Glomerular visceral epithelial cell (primary cell): ENCODE measurements at regions not wholly inside any gene's neighbourhood (a gene's known extent, or its start where the extent isn't known, plus 50 kb on each side); places are given as distances from the start of the nearest gene placed in this dataset.
A peak's percentile ranks its signal among the peaks of the same experiment; 100 is the strongest.

Experiments
- DNase-seq: peaks from one replicate; pipeline ENCODE4 v3.0.0-alpha.2; 2016; ENCODE audit errors: extremely low spot score

DNA sequence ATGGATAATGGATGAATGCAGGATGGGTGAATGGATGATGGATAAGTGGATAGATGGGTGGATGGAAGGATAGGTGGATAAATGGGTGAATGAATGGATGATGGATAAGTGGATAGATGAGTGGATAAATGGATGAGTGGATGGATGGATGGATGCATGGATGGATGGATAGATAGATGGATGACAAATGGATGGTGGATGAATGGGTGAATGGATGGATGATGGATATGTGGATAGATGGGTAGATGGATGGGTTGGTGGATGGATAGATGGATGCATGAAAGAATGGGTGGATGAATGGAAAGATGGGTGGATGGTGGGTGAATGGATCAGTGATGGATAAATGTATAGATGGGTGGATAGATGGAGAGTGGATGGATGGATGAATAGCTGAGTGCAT lies 564.8 kb downstream of the MIAT start:
- DNase-seq = no peak

DNA sequence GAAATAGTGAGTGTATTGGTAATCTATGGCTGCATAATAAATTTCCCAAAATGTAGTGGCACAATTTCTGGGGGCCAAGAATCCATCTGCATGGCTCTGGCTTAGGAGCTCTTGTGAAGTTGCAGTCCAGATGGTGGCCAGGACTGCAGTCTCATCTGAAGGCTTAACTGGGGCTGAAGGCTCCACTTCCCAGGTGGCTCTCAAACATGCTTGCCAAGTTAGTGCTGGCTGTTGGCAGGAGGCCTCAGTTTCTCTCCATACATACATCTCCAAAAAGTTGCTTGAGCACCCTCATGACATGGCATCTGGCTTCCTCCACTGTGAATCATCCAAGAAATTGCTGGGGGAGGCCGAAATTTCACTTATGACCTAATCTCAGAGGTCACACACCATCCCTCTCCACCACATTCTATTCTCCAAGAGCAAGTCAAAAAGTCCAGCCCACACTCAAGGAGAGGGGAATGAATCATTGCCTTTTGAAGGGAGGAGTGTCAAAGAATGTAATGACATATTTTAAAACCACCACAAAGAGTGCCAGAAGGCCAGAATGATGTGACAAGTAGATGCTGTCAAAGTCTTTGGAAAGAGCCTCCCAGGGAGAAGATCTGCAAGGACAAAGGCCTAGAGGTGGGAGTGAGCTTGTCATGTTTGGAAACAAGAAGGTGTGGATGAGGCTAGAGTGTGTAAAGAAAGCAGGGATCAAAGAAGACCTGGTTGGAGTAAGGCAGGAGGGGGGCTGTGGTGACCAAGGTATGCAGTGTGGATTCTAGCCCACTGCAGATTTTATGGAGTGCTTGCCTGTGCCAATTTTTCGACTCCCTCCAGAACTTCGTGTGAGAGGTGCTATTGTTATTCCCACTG lies 566.2 kb downstream of the MIAT start:
- peak; percentile 94 for DNase-seq

DNA sequence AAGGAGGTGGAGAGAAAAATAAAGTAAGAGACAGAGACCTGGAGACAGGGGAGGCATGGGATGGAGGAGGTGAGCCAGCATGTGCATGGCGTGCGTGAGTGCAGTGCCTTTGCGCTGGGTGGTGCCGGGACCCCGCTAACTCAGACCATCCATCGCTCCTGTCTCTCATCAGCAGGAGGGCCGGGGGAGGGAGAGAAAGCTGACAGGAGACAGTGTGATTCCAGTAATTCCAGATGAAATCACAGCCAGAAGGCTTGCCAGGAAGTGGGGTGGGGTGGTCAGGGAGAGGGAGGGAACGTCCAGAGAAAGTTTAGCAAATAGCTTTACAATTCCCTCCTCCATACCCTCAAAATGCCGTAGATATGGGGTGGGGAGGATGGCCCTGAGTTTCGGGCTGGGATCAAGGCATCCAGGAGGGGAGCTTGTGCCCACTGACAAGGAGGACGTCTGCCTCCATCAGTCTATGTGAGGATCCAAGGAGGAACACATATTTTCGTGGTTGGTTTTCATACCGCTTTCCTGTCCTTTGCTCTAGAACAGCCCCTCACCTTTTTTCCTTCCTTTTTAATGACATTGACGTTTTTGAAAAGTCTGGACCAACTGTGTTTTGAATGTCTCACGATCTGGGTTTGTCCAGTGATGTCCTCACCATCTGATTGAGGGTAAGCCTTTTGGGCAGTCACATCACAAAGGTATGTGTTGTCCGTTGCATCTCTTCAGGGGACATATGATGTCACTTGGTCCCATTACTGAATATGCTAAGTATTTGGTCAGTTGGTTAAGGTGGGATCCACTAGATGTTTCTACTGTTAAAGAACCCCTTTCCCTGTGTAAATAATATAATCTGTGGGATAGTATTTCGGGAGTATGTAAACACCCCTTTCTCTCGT lies 567.3 kb downstream of the MIAT start:
- DNase-seq = peak; percentile 83

DNA sequence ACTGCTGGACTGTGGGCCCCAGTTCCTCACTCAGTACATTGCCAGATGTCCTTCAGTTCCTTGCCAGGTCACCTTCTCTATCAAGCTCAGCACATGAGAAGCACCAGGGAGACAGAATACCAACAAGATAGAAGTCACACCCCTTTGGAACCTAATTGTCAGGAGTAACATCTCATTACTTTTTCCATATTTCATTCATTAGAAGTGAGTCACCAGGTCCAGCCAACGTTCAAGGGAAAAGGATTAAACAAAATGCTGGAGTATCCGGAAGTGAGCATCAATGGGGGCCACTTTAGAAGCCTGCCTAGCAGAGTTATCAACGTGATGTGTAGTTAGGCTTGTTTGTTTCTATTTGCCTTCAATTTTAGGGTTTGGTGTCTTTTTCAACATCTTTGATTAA lies 569.3 kb downstream of the MIAT start:
- DNase-seq = no peak

DNA sequence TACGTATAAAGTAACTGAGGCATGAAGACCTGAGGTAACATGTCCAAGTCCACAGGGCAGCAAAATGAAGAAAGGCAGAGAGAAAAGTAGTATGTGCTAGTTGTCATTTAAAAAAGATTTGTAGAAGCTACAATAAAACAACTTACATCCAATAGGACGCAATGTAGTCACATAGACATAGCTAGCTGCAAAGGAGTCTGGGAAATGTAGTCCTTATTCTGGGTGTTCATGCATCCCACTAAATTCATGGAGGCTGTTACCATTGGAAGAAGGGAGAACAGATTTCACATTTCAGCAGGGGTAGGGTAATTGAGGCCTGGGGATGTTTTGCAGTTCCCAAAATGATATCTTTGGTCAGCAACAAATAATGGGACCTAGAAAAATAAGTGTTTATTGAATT lies 571.4 kb downstream of the MIAT start:
- no peak for DNase-seq

DNA sequence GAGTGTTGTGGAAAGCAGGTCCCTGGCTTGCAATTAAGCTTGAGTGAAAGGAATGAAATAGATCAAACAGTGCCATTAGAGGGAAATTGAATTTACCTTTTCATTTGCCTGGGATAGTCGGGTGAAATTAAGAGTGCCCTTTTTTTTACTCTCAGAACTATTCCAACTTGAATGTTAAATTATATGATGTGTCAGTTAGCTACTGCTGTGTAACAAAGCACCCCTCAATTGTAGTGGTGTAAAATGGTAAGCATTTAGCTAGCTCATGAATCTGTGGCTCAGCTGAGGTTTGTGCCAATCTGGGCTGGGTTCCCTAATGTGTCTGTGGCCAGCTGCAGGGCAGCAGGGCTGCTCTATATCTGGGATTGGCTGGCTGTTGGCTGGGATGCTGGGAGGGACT lies 571.4 kb downstream of the MN1 start:
- no peak for DNase-seq

DNA sequence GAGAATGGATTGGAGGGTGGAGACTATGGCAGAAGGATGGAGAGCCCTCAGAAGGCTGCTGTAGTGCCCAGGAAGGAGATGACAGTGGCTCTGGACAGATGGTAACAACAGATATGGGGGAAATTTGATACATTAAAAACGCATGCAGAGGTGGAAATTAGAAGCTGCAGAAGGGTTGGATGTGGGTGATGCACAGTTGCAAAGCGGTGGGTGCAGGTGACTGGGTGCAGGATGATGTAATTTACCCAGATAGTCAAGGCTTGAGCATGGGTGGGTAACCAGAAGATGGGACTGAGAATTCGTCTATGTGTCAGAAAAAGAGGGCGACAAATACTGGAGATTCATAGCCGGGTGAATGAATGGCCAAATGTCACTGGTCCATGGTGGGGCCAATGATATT lies 570.3 kb downstream of the MN1 start:
- no peak for DNase-seq

DNA sequence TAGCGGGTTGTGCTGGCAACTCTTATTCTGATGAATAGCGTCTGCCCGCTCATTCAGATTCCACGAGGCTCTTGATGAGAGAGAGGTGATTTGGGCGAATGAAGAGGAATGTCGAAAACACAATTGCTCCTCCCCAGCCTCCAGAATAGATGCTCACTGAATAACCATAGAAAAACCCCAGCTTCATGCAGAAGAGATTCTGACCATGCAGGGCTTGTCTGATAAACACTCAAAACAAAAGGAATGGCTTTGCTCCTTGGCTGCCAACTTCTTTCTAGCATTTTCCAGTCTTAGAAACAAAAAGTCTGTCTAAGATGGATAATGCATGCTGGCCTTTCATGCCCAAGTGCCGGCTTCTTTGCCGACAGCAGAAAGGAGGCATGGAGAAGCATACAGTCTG lies 569.5 kb downstream of the MN1 start:
- no peak for DNase-seq

DNA sequence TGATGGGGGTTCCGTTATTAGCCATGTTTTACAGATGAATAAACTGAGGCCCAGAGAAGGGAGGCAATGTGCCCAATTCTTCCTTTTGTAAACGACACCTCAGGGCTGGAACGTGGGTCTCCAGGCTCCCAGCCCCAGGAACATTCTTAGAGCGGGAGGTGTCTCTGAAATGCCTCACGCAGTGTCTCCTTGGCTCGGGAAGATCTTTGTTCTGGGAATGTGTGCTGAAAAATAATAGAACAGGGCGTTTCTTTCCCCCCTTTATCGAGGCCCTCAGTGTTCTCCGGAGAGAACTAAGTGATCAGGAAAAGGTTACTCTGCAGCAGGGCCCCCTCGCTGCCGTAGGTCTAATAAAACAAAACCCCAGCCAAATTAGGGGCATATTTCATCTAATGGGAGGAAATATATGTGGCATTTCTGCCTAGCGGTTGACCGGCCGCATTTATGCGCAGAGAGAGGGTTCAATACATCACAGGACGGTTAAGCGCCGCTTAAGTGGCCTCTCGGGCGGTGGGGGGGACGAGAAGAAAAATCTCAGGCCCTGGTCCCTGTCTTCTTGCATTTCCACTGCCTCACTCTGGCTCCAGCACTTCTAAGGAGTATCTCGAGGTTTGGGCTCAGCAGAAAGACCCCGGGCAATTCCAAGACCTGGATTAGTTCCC lies 564.3 kb downstream of the MN1 start:
- no peak for DNase-seq

DNA sequence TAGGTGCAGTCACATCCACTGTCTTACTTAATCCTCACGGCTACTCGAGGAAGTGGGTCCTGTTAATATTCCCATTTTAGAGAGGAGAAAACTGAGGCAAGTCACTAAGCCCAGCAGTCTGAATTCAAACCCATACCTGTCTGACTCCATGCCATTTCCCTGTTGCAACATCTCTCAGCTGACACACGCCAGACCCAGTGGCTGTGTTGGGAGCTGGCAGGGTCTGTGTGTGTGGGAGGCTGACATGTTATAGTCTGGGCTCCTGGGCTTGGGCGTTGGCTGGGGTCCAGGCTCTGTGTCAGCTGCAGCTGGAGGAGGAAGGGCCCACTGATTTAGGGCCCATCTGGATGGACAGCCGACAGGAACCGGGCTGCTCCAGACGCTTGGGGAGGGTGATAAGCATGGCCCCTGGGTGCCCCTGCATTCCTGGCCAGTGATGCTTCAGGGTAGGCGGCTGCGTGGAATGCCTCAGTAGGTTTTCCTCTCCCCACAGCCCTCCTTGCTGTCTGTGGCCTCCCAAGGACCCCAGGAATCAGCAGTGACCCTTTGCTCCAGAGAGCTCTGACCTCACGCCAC lies 562.5 kb downstream of the MN1 start:
- DNase-seq = peak; percentile 100

DNA sequence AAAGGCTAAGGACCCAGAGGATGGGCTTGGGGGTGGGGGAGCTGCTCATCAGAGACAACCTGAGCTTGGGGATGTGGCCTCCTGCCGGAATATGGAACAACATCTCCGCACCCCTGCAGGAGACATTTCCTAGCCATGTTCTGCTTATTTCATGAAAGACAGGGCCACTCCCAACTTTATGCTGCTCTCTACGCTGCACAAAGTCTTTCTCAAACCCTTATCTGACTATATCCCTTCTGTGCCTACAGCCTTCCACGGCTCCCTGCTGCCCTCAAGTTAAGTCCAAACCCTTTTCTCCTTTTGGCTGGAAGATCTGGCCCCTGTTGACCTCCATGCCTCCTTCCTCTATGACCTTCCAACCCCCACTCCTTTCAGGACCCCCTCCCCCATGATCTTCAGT lies 562.0 kb downstream of the MN1 start:
- DNase-seq = no peak

DNA sequence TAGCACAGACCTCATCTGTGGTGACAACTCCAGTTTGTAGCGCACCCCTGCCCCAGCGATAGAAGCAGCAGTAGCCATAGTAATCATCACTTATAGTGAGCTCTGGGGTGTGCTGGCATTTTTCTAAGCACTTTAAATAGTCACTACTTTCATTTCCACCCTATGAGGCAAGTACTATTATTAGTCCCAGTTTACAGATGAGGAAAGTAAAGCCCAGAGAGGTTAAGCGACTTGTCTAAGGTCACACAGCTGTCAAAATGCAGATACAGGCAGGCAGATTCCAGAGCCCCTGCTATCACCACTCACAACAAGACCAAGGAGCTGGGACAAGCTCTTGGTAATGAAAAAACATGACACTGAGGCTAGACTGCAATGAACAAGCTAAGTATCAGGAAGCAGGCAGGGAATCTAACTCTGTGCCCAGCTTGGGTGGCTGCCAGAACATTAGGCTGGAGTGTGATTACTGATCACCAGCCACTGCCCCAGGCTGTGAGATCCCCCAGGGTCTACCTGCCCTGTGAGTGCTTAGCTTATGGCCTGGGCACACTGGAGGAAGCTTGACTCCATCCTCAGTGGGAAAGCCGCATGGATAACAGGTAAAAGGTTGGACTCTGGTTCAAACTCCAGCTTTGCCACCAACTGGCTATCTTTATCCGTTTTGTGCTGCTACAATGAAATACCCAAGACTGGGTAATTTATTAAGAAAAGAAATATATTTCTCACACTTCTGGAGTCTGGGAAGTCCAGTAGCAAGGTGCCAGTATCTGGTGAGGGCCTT lies 561.1 kb downstream of the MN1 start:
- peak; percentile 38 for DNase-seq

DNA sequence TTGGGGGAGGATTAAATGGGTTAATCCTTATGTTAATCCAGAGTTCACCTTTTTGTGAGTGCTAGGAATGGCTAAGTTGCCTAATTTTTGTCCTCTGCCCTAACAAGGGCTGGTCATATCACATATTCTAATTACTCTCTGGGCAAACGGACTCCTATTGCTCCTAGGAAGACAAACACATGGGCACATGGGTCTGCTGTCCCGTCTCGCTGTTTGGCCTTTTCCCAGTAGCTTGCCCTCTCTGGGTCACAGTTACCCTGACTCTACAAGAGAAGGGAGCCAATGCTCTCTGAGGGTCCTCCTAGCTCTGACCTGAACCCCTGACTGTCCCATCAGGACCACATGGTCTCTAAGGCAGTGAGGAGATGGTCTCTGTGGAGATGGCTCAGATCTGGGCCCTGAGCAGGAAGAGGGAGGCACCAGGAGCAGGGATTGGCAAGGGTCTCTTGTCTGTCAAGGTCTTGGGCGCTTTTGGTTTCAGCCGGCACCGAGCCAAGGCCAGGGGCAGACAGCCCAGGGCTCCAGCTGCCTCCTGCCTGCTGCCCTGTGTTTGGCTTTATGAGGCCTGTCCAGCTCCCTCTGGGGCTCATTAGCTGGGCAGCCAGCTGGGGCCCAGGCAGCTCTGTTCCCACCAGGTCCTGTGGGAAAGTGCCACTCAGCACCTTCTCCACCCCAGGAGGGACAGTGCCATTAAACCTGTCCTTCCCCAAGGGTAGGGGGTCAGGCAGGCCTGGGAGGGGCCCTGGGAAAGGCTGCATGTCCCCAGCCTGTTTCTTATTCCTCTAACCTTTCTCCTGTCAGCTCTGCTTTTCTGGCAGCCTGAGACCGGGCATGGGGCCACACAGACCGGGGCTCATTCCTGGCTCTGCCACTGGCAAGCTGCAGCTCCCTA lies 559.9 kb downstream of the MN1 start:
- peak; percentile 61 for DNase-seq

DNA sequence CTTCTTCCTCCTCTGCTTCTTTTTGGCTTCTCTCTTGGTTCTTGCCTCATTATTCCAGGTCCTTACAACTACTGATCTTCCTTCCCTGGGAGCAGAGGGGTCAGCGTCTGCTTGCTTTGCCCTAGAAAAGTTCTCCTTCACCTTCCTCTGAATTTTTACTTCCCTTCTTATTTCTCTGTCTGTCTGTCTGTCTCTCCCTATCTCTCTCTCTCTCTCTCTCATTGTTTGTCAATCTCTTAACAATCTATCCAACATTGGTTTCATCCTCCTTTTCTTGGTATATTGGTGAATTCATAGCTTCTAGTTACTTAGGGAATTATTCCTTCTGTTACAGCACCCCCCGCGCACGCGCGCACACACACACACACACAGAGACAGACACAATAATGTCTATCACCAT lies 559.1 kb downstream of the MN1 start:
- no peak for DNase-seq

DNA sequence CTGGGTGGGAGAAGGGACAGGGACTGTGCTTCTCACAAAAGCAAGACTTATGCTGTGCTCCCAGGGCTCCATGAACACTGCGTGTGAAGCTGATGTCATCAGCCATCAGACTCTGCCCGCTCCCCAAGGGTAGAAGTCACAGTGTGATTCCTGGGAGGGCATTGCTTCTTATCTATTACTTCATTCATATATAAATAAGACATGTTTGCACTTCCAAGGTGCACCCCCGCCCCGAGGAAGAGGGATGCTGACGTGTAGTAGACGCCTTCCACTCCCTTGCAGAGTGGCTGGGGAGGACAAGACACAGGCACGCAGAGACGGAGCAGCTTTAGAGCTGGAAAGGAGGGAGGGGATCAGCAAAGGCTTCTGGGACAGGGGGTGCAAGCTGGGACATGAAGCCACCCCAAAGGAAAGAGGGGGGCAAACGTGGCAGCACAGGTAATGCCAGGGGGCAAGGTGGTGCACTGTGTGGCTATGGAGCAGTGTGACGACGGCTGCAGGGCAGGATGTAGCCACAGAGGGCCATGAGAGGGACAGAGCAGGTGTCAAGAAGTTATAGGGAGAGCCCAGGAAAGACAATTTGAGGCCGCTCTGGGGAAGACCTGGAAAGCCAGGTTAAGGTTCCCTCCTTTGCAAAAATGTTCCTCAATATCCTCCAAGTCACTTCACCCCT lies 558.5 kb downstream of the MN1 start:
- no peak for DNase-seq

DNA sequence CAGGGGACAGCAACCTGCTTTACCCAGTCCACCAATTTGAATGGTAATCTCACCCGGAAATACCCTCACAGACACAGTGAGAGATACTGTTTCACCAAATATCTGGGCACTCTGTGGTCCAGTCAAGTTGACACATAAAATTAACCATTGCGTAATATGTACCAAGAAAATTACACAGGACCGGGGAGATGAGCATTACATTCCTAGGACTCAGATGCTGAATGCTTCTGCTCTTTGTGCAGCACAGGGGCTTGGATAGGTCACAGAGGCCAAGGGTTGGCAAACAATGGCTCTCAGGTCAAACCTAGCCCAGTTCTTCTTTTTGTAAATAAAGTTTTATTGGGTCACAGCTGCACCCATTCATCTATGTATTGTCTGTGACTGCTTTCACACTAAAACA lies 557.2 kb downstream of the MN1 start:
- DNase-seq = no peak

DNA sequence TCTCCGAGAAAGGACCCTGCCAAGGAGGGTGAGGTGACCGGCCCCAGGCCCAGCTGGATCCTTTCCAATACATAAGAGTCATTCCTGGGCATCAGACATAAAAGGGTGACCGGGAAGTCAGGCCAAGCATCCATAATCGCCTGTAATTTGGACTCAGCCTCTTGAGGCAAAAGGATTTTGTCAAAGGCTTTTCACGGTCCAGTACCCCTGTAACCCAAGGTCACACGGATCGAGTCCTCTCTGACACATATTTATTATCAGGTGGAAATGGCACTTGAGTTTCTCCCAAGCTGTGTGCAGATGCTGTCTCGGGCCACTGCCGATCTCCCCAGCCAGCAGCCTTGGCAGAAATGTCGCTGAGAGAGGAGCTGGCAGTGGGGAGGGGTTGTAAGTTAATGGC lies 556.5 kb downstream of the MN1 start:
- DNase-seq = peak; percentile 30

DNA sequence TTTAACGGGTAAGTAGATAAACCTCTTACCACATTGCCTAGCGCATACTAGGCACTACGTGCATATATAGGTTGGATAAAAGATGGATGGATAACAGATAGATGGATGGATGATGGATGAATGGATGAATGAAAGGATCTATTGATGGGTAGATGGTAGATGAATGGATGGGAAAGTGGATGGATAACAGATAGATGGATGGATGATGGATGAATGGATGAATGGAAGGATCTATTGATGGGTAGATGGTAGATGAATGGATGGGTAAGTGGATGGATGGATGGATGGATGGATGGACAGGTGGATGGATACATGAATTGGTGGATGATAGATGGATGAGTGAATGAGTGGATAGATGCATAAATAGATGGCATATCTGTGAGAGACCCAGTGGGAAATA lies 555.0 kb downstream of the MN1 start:
- no peak for DNase-seq

DNA sequence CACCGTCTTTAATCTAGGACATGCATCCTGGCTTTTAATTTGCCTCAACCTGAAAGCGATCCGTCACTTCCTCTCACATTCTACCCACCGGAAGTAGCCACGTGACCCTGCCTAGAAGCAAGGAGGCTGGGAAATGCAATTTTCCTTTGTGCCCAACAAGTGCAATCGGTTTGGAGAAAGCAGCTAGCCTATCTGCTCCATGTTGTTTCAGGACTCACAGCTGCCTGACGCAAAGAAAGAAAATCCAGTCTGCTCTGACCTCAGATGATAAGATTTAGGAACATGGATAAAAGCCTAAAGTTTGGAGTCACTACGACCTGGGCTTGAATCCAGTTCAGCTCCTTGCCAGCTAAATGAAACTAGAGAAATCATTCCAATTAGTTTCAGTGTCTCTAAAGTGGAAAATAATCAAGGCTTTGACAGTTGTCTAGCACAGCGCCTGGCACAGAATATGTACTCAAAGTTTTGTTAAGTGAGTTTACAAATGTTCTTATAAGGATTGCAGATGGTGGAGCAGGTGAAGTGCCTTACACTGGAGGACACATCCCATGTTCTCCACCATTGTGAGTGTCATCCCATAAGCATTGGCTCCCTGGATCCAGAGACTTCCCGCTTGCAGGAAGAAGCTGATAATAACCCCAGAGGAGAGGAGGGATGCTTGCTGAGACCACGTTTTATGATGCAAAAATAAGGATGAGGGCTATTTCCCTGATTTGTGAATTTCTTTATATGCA lies 553.7 kb downstream of the MN1 start:
- DNase-seq = no peak
